GM12878 (cell line): ENCODE measurements at regions not wholly inside any gene's neighbourhood (a gene's known extent, or its start where the extent isn't known, plus 50 kb on each side); places are given as distances from the start of the nearest gene placed in this dataset.

Experiments used
- JUND ChIP-seq: IDR thresholded peaks from 2 replicates; pipeline ENCODE4 v1.6.1; 2012; ENCODE audit warnings: low read depth, mild to moderate bottlenecking, low read length, improper control_type of control experiment, moderate library complexity
- RAD21 ChIP-seq: IDR thresholded peaks from 2 replicates; pipeline ENCODE4 v1.6.1; 2011; ENCODE audit warnings: mild to moderate bottlenecking, low read depth, low read length, moderate library complexity; ENCODE audit not compliant: insufficient read depth

DNA sequence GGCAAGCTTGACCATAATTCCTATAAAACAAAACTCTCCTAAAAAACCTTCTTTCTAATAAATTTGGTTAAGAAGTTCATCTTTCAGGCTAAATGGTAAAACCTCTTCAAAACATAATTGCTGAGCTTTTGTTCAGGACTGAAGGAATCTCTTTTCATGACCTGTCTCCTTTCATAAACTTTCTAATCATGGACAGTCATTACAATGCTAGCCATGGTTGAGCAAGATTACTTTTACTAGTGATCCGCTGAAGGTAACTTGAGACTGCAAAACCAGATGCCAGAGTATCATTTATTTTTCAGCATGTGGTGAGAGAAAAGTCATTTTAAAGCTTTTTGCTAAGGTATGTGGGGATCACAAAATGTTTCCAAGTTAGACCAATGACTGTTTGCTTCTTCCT is 186.4 kb upstream of the RHOBTB1 start:
- TF ChIP-seq JUND = no peak
- TF ChIP-seq RAD21 = no peak
